K562 (cell line): ENCODE measurements at regions not wholly inside any gene's neighbourhood (a gene's known extent, or its start where the extent isn't known, plus 50 kb on each side); places are given as distances from the start of the nearest gene placed in this dataset.

Experiments used
- TF ChIP-seq, protein P1 (sequence below), 3 experiments: IDR thresholded peaks in 2 of 3; conservative IDR thresholded peaks in 1 of 3; 2 replicates each; pipeline ENCODE4 v1.5.1; 2011 to 2012; ENCODE audit warnings: low read length in 3 of 3, mild to moderate bottlenecking in 3 of 3, control low read depth in 2 of 3, improper control_type of control experiment in 1 of 3, inconsistent platforms in 1 of 3, low read depth in 1 of 3, mixed read lengths in 1 of 3, moderate library complexity in 1 of 3; ENCODE audit not compliant: insufficient read depth in 2 of 3
- TF ChIP-seq, protein P2 (sequence below): fragments of 250-450 bp; sonication (Bioruptor Pico); IDR thresholded peaks from 2 replicates; pipeline ENCODE4 v1.8.0; 2021; ENCODE audit warnings: mild to moderate bottlenecking, moderate library complexity

DNA sequence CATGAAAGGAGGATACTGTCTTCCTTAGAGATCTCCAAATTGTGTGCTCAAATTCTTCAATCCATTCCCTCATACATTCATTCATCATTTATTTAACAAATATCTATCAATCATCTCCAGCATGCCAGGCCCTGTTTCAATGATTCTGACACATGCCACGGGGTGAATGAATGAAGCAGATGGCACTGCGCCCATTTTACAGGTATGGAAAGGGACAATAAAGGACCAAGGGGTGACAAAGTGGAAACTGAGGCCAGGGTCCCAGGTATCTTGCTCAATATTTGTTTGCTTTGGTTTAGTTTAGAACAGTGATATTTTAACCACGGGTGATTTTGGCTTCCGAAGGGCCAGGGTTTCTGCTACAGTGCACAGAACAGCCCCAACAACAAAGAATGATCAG, 321.6 kb upstream of the RUNX1 start:
- TF ChIP-seq, protein P1, sequence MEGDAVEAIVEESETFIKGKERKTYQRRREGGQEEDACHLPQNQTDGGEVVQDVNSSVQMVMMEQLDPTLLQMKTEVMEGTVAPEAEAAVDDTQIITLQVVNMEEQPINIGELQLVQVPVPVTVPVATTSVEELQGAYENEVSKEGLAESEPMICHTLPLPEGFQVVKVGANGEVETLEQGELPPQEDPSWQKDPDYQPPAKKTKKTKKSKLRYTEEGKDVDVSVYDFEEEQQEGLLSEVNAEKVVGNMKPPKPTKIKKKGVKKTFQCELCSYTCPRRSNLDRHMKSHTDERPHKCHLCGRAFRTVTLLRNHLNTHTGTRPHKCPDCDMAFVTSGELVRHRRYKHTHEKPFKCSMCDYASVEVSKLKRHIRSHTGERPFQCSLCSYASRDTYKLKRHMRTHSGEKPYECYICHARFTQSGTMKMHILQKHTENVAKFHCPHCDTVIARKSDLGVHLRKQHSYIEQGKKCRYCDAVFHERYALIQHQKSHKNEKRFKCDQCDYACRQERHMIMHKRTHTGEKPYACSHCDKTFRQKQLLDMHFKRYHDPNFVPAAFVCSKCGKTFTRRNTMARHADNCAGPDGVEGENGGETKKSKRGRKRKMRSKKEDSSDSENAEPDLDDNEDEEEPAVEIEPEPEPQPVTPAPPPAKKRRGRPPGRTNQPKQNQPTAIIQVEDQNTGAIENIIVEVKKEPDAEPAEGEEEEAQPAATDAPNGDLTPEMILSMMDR (IDR thresholded peaks at IDR 0.05 in 2 of 3, conservative IDR thresholded peaks at IDR 0.05 in 1 of 3; ENCODE audit: insufficient read depth in 2 of 3, low read depth in 1 of 3, low read length in 3 of 3) = no peak
- TF ChIP-seq, protein P2, sequence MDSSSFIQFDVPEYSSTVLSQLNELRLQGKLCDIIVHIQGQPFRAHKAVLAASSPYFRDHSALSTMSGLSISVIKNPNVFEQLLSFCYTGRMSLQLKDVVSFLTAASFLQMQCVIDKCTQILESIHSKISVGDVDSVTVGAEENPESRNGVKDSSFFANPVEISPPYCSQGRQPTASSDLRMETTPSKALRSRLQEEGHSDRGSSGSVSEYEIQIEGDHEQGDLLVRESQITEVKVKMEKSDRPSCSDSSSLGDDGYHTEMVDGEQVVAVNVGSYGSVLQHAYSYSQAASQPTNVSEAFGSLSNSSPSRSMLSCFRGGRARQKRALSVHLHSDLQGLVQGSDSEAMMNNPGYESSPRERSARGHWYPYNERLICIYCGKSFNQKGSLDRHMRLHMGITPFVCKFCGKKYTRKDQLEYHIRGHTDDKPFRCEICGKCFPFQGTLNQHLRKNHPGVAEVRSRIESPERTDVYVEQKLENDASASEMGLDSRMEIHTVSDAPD (CRISPR knock-in tag) = no peak
